ENCODE measurements at regions not wholly inside any gene's neighbourhood (a gene's known extent, or its start where the extent isn't known, plus 50 kb on each side); places are given as distances from the start of the nearest gene placed in this dataset.

DNA sequence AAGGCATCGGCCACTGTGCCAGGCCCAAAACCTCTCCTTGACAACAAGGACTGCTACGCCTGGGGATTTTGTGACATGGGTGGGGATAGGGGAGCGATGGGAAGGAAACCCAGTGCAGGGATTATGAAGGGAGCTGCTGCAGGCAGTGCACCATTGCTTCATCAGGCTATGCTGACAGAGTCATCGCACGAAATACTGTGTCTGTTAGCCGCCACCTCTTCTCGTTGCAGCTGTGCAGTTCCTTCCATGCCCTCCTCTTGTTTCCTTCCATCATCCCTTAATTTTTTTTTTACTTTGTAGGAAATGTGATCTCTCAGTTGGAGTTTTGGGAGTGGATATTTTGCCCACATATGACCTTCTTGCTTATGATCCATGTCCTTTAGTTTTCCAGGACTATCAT, 178.7 kb downstream of the RFC3 start:
- in situ Hi-C loops (cut with HindIII; ENCODE audit: low sequenced_read_pairs): no loop called here
- DNase-seq (ENCODE audit: low spot score): no peak

DNA sequence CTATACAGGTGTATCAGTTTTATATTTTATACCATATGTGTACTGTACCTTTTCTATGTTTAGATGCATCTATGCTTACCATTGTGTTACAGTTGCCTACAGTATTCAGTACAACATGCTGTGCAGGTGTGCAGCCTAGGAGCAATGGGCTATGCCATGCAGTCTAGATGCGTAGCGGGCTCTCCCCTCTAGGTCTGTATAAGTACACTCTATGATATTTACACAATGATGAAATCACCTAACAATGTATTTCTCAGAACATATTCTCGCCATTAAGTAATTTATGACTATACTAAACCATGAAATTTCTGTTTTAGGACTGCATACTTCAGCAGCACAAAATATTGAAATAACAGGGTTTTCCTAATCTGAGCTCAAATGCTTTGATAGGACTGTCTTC, 179.6 kb downstream of the RFC3 start:
- no peak for DNase-seq (ENCODE audit: low spot score)
- in situ Hi-C loops (cut with HindIII; ENCODE audit: low sequenced_read_pairs): no loop called here

DNA sequence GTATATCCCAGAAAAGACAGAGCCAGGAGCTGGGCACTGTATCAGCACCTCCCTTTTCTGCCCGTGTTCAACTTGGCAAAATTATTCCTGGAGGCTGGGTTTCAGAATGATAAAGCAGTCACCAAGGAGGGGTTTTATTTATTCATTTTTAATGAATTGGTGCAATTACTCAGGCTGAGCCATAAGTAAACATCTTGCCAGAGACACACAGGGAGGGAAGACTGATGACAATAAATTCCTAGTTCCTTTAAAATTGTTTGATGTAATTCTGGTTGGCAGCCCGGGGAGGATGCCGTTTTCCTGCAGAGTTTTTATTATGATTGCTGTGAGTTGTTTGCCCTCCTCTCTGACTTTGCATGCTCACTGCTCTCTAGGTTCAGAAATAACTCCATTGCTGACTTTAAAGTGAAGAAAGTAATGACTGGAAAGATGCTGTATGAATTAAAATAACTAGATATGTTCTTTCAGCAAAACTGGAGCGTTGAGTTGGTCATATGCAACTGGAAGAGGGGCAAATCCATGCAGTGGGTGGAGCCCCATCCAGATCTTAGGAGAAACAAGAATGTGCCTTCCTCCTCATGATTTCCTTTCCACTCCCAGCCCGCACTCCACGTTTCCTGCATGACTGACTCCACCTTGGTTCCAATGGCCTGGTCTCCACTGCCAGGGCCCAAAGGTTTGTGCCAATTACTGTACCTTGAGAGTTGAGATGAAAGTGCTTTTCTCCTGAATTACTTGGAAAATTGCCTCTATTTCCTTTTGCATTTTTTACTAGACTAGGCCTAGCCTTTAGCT, 182.1 kb downstream of the RFC3 start:
- in situ Hi-C loops (cut with HindIII; ENCODE audit: low sequenced_read_pairs): no loop called here

DNA sequence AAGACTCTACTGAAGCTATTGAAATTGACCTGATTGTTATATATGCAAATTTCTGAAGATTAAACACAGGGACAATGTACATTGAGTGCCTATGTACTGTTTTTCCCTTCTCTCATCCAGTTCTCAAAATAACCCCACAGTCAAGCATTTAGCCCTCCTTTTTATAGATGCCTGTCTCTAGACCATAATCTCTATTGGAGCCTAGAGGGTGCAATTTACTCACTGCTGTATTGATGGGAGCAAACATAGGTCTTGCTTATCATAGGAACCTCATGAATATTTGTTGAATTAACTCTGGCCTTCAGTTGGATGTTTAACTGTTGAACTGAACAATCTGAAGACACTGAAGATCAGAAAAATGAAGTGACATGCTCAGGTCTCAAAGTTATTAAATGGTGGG, 183.0 kb downstream of the RFC3 start:
- in situ Hi-C loops (cut with HindIII; ENCODE audit: low sequenced_read_pairs): no loop called here
- DNase-seq (ENCODE audit: low spot score): no peak

More for the DNA sequence above, 182.1 kb downstream of the RFC3 start:
- DNase-seq (ENCODE audit: low spot score): peak; percentile 59

DNA sequence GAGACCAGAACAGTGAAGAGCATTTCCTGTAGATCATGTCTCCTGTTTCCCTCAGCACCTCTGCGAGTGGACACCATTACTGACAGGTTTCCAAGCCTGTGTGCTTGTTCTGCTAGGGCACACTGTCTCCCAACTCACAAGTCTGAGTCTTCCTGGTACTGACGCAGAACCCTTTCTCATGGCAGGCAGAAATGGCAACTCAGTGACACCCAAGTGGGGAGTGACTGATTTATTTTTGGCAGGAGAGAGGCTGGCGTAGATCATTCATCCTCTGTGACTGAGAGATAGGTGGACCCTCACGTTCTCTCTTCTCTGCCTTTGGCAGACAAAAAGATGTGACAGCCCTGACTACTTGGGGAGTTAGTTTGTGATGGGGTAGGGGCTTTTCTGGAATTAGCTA, 183.4 kb downstream of the RFC3 start:
- in situ Hi-C loops (cut with HindIII; ENCODE audit: low sequenced_read_pairs): no loop called here
- DNase-seq (ENCODE audit: low spot score): no peak

DNA sequence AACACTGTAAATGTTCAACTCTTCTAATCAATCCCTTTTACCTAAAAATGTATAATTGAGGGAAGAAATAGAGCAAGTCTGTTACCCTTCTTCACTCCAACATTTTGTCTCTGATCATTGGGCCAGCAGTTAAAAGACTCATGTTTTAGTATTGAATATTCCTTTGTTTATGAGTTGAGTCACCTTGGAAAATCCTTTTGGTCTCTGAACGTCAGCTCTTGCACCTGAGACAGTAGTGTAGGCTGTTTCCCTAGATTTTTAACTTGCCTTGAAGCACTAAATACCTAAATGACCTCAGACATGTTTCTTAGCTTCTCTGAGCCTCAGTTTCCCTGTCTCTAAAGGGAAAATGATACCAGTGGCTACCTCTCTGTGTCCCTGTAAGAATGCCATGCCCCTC, 184.2 kb downstream of the RFC3 start:
- in situ Hi-C loops (cut with HindIII; ENCODE audit: low sequenced_read_pairs): no loop called here
- DNase-seq (ENCODE audit: low spot score): no peak

DNA sequence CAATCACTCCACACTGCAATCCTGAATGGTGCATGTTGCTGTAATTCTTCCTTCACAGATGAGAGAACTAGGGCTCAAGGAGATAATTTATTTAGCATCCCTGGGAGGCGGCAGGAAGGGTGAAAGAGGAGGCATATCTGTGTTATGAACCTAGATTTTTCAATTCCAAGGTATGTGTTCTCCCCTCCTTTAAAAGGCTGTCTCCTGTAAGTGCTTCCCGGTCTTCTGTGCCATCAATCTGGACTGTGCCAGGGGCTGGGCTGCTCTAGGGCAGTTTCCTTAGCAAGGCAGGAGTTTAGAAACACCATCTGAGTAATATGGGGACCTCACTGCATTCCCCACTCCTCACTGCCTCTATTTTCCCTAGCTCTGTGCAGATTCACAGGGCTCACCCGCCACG, 185.0 kb downstream of the RFC3 start:
- in situ Hi-C loops (cut with HindIII; ENCODE audit: low sequenced_read_pairs): no loop called here
- no peak for DNase-seq (ENCODE audit: low spot score)

DNA sequence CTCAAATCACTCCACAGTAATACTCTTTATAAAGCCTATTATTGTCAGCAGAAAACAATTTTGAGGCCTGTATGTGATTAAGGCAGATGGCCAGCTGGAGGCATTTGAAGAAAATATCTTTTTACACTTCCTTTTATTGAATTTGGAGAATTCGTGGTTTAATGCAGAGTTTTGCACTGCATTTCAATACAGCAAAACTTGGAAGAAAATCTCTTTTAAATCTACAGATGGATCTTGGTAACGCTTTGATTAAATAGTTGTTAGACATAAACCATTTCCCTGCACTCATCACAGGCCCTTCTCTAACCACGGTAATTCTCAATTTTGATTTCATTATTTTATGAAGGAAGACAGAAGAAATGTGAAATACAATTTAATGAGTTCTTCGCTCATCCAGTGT, 185.7 kb downstream of the RFC3 start:
- no peak for DNase-seq (ENCODE audit: low spot score)
- in situ Hi-C loops (cut with HindIII; ENCODE audit: low sequenced_read_pairs): no loop called here

DNA sequence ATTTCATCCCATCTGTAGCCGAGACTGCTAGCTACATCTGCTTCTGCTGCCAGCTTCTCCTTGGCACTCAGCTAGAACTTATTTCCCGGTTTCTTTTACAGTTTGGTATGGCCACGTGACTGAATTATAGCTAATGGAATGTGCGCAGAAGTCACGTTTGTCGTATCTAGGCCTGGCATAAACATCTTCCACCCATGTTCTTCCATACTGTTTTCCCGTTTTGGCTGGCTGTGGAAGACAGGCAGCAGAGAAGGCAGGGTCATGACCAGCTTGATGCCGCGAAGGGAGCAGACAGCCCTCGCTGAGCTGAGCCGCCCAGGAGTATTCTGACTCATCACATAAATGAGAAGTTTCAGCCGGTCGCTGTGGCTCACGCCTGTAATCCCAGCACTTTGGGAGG, 186.7 kb downstream of the RFC3 start:
- DNase-seq (ENCODE audit: low spot score): no peak
- in situ Hi-C loops (cut with HindIII; ENCODE audit: low sequenced_read_pairs): no loop called here

DNA sequence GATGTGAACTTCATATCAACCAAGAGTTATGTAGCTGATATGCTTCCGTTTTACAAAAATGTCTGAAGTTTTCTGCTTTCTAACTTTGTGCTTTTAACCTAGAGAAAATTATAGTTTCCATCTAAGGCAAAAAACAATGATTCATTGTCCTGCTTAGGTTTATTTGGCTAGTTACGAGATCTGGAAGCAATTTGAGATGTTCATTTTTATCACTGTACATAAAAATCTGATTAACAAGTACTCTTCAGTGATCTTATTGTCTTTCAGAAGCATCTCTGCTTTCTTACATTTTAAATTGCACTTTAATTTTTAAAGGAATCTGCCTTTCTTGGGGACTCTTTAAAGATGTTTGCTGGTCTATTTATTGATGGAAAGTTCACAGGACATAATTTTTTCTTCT, 188.1 kb downstream of the RFC3 start:
- in situ Hi-C loops (cut with HindIII; ENCODE audit: low sequenced_read_pairs): no loop called here
- DNase-seq (ENCODE audit: low spot score): no peak

DNA sequence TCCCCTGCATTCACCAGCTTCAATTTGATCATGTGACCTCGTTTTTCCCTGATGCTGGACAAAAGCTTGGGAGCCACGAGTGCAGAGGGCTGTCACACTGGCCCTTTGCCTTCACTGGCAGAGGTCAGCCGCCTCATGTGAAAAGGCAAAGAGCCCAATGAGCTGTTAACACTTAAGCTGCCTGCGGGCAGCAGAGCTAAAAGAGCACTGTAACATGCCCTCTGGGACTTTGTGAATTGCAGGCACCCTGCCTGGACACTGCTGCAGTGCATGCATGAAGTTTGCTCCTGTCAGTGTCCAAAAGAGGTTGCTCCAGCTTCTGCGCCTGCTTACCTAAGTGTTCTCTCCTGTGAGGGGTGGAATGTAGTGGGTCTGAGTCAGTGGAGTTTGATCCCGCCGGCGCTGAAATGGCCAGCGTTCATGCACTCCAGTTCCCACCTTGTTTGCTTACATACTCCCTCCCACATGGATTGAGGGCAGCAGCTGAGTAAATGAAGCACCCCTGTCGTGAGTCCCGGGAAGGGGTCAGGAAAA, 193.7 kb downstream of the RFC3 start:
- in situ Hi-C loops (cut with HindIII; ENCODE audit: low sequenced_read_pairs): no loop called here
- DNase-seq (ENCODE audit: low spot score): no peak

DNA sequence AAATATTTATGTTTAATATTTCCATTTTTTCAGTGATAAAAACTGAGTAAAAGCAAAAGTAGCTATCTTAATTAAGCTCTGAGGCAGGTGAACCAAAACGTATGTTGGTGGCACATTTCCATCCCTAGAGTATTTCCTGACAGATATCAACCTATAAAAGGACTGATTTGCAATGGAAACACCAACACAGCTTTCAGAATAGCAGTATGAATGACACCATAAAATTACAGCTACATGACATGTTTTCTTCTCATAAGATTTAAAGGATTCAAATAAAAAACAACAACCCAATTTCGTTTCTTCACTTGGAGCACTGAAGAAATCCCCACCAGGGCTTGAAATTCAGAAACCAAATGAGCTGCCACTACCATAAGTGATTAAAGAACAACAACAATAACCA, 194.4 kb downstream of the RFC3 start:
- DNase-seq (ENCODE audit: low spot score): no peak
- in situ Hi-C loops (cut with HindIII; ENCODE audit: low sequenced_read_pairs): no loop called here

DNA sequence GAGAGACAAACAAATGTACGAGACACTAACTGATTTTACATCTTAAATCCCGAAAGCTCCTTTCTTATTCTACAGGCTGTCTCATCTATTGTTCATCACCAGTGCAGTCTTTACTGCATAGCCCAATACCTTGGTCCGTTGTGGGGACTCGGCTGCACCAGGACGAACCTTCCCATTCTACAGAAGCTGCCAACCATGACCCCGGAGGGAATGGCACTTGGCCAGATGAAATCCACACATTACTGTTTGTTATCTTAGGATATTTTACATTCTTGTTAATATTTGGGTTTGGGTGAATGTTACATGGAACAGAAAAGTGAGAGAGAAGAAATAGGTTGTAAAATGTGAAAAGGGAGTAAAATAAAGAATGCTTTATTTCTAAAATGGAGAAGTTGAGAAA, 195.1 kb downstream of the RFC3 start:
- in situ Hi-C loops (cut with HindIII; ENCODE audit: low sequenced_read_pairs): no loop called here
- DNase-seq (ENCODE audit: low spot score): no peak

DNA sequence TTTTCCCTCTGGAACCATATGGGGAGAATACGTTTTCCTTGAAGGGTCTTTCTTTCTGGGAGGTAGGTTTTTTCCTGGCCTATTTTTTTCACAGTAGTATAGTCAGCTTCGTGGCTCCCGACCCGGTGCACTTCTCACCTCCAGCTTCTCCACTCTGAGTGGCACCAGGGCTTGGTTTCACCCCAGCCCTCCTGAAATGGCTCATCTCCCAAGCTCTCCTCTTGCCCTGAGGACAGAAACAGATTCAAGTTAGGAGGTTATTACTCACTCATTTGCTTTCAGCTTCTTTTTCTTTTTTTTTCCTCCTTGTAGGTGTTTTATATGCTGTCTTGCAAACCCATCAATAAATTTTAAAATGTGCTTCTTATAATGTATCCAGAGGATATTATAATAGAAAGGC, 199.3 kb downstream of the RFC3 start:
- in situ Hi-C loops (cut with HindIII; ENCODE audit: low sequenced_read_pairs): no loop called here
- DNase-seq (ENCODE audit: low spot score): no peak

DNA sequence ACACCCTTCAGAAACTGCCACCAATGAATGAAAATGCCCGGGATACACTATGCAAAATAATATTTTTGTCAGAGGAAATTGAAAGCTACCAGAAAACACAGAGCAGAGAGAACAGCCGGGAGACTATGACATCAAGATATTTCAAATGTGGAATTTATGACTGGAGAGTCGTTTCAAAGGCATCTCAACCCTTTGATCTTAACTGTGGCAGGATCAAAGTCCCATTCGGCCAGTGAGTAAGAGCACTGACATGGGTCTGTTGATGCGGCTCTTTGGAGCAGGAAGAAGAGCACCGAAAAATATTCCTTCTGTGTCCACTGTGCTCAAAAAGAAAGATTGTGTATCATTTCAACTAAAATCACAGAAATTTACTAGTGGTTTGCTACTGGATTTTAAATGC, 201.9 kb downstream of the RFC3 start:
- DNase-seq (ENCODE audit: low spot score): no peak
- in situ Hi-C loops (cut with HindIII; ENCODE audit: low sequenced_read_pairs): no loop called here

DNA sequence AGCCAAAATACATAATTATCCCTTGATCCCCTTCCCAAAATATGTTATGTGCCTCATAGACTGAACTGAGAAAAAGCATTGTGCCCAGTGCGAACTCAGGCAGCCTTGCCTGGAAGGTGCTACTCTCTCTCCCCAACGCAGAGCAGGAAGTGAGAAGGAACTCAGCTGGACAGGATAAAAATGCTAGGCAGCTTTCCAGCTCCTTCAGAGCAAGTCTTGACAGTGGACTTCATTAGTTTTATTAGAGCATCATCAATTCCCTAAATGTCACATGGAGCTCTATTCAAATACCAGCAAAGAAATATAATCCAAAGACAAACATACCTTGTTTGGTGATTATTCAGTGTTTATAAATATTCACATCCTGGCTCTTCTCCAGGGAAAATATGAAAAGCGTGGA, 202.4 kb downstream of the RFC3 start:
- in situ Hi-C loops (cut with HindIII; ENCODE audit: low sequenced_read_pairs): no loop called here
- no peak for DNase-seq (ENCODE audit: low spot score)

DNA sequence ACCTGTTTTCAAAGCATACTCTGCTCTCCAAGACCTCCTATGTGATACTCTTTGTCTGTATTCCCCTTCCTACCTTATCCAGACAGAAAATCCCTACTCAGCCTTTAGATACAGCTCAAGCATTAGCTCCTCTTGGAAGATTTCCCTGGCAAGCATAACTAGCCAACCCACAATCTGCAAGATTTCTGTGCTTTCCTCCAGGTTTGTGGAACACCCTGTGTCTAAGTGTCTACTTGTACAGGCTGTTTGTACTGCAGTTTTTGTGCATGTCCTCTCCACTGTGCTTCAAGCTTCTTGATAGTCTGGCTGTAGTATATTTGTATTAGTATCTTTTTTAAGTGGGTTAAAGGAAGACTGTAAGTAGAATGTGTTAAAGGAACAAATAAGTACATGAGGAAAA, 203.7 kb downstream of the RFC3 start:
- no peak for DNase-seq (ENCODE audit: low spot score)
- in situ Hi-C loops (cut with HindIII; ENCODE audit: low sequenced_read_pairs): no loop called here

DNA sequence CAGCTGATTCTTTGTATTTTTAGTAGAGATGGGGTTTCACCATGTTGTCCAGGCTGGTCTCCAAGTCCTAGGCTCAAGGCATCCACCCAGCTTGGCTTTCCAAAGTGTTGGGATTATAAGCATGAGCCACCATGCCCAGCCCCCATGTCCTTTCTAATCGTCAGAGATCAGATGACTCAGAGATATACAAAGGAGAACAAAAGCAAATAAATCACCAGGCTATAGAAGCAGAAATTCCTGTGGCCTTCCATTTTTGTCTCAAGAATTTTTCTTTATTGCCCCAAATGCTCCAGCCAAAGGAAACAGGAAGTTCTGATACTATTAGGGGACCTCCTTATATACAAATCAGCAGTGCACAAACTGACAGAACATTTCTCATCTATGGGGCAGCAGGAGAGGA, 207.8 kb downstream of the RFC3 start:
- no peak for DNase-seq (ENCODE audit: low spot score)
- in situ Hi-C loops (cut with HindIII; ENCODE audit: low sequenced_read_pairs): no loop called here

DNA sequence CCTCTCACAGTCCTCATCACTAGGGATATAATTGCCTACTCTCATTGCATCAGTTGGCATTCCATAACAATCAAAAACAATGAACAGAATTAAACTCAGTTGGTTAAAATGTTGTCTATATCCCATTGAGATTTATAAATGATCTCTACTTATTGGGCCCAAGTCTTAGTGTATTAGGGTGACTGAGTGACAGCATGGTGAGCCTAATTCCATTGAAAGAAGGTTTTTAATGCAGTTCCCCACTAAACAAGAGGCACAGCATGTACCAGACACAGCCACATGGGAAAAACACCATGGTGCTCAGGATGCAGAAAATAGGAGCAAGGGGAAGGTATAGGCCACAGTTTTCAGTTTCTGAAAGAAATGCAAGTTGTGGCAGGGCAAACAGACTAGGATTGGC, 208.4 kb downstream of the RFC3 start:
- no peak for DNase-seq (ENCODE audit: low spot score)
- in situ Hi-C loops (cut with HindIII; ENCODE audit: low sequenced_read_pairs): no loop called here

DNA sequence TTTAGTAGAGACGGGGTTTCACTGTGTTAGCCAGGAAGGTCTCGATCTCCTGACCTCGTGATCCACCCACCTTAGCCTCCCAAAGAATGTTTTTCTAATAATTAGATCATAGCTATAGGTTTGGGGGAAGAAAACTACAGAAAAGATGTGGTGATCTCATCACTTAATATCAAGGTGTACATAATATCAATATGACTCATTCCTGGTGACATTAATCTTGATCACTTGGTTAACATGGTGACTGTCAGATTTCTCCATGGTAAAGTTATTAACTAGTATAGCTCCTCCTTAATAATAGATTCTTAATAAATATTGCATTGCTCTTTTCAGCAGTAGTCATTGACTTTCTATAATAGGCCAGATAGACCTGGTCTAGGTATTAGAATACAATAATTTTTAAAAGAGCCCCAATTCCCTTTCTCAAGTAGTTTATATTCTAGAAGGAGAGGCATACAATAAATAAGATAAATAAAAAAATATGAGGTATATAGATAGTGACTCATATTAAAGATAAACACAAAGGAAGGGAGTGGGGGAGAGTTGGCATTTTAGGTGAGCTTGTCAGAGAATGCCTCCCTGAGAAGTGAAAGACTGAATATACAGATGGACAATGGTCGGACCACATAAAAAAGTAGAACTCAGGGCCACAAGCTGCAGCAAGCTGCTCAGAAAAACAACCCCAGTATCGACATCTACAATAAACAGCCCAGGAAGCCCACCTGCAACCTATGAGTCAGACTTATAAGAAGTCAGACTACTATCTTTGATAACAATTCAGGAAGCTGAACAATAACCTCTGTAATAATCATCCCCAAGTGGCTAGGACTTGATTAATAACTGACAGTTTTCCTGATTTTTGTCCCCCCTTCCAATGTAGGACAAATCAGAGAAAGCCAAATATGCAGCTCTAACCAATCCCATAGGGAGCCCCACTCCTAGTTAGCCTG, 210.8 kb downstream of the RFC3 start:
- in situ Hi-C loops (cut with HindIII; ENCODE audit: low sequenced_read_pairs): no loop called here
- DNase-seq (ENCODE audit: low spot score): no peak
